Activated CD8-positive, alpha-beta memory T cell treated with anti-CD3 and anti-CD28 coated beads for 1 hour (primary cell): ENCODE measurements at regions not wholly inside any gene's neighbourhood (a gene's known extent, or its start where the extent isn't known, plus 50 kb on each side); places are given as distances from the start of the nearest gene placed in this dataset.
A peak's percentile ranks its signal among the peaks of the same experiment; 100 is the strongest.
"Not testable (repeated sequence)": the region's sequence is repeated elsewhere in the genome, so short reads cannot be mapped to it uniquely, and the experiment has no call there.

Experiments
- DNase-seq, 2 donors: peaks; one replicate each; pipeline ENCODE4 v3.0.0-alpha.2; 2020; ENCODE audit warnings: low read depth in 1 of 2; ENCODE audit errors: extremely low read depth in 1 of 2

GRCh38 chr1:117753232-117753631 lies 147.4 kb downstream of the TENT5C start:
- no peak for DNase-seq

DNA sequence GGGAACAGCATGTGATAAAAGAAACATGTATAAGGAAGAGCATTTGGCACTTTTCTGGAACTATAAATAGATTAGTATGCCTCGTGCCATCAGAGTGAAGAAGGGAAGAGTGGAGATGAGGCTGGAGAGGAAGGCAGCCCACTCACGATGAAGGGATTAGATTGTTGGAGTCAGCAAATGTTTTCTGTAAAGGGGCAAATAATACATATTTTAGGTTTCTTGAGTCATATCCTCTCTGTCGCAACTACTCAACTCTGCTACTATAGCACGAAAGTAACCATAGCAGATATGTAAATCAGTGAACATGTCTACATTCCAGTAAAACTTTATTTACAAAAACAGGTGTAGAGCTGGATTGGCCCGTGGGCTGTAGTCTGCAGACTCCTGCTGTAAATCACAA lies 147.8 kb downstream of the TENT5C start:
- DNase-seq: no peak

DNA sequence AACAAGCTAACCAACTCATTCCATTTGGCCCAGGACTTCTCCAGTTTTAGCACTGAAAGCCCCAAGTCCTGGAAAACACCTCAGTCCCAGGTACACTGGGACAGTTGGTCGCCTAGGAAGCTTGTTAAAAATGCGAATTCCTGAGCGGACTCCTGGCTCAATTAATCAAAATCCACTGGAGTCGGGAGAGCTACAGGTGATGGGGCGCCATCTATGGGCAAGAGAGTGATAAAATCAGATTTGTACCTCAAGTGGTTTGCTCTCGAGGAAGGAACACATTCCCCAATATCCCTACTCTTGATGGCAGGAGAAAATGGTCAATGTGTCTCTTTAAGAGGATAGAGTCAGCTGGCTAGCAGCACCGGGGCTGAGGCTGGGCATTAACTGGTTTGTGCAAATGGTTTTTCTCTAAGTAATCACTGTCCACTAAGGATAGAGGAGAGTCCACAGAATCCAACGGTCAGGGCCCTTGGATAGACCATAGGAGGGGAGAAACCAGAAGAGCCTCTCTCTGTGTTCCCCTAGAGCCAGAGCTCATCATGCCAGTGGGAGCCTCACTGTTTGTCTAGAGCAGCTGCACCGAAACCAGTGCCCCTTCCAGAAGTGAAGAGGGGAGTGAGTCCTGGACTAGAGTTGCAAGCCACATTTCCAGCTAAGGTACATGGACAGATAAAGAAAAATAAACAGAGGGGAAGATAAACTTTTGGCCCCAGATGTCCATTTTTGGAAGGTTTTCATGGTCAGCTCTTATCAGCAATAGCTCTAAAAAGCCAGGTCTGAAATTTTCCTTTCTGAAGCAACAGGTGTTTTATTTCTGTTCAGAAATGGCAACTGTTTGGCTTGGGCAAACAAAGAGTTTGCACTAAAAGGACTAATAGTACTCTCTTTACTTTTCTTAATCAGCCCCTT lies 148.5 kb downstream of the TENT5C start:
- peak; percentile 9 to 17 for DNase-seq

GRCh38 chr1:117757668-117758067 lies 151.8 kb downstream of the TENT5C start:
- no peak for DNase-seq

DNA sequence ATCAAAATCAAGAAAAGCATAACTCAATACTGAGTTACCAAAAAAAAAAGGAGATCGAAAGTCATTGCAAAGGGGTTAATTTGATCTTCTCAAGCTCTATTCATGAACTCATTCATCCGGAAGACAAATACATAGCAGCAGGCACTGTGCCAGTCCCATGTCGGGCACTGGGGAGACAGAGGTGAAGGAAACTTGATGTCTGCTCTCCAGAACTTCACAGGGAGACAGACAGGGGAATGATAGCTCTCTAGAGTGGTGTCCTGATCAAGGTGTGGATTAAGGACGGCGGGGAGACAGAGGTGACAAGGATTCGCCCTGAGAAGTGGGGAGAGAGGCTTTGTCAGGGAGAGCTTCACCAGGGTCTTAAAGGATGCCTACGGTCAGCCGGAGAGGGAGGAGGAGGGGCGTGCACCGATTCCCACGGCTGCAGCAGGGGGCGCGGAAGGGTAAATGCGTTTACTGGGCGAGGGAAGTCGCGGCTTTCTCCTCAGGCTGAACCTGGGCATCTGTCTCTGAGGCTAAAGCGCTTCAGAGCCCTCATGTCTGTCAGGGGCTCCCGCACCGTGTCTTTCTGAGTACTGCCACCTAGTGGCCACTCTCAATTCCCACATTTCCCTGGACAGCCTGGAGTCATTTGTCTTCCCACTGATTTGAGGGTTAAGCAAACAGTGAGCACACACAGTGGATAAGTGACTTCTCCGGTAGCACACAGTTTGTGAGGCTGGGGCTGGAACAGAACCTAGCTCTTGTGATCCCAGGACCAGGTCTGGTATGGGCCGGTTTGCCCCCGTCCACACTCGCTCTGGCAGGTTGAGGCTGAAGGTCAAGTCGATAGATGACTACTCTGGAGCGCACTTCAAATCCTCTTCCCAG lies 152.8 kb downstream of the TENT5C start:
- peak; percentile 31 to 40 for DNase-seq

DNA sequence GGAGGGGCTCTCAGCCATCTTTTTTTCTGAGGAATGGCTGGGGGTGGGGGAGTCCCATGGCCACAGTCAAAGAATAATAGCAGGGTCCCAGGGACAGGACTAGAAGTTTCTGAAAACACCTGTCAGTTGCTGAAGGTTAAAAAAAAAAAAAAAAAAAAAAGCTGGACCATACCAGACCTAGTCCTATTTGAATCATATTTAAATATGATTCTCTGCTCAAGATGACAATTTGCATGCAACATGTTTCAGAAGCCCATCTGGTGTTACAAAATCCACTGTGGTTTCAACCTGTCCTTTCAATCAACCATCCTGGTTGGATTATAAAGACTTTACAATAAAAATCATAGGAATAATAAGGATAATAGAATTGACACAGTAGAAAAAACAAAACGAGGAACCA lies 153.7 kb downstream of the TENT5C start:
- no peak for DNase-seq

GRCh38 chr1:117760069-117760468 lies 154.2 kb downstream of the TENT5C start:
- no peak for DNase-seq

DNA sequence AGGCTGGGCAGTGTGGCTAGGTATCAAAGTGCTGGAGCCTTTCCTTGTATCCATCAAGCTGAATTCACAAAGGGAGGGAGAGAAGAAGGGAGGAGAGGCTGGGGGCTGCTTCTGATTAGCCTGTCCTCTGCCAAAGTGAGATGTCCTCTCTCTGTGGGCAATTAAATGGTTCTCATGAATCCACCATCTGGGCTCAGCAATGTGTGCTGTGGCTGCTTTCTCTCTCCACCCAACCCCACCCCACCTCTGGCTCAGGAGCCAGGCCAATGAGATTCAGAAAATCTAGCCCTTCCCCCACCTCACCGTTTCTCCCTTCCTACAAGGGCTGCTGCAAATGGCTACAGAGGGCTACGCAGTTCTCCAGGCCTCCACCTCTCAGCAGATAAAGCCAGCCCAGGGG lies 154.6 kb downstream of the TENT5C start:
- no peak for DNase-seq

DNA sequence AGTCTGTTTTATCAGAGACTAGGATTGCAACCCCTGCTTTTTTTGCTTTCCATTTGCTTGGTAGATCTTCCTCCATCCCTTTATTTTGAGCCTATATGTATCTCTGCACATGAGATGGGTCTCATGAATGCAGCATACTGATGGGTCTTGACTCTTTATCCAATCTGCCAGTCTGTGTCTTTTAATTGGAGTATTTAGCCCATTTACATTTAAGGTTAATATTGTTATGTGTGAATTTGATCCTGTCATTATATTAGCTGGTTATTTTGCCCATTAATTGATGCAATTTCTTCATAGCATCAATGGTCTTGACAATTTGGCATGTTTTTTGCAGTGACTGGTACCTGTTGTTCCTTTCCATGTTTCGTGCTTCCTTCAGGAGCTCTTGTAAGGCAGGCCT lies 161.7 kb downstream of the GDAP2 start:
- DNase-seq: not testable (repeated sequence)

- DNase-seq: no peak
Observed at GRCh38 chr1:117770981-117771531, 158.4 kb downstream of the GDAP2 start.

DNA sequence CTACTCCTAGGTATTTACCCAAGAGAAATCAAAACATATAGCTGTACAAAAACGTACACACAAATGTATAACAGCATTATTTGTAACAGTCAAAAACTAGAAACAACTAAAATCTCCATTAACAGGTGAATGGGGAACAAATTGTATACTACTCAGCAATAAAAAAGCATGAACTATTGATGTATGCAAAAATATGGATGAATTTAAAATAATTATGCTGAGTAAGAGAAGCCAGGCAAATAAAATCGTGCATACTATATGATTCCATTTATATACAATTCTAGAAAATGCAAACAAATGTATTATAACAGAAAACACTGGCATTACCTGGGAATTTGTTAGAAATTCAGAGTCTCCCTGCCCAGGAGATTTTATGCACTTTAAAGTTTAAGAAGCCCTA lies 150.1 kb downstream of the GDAP2 start:
- DNase-seq: no peak

DNA sequence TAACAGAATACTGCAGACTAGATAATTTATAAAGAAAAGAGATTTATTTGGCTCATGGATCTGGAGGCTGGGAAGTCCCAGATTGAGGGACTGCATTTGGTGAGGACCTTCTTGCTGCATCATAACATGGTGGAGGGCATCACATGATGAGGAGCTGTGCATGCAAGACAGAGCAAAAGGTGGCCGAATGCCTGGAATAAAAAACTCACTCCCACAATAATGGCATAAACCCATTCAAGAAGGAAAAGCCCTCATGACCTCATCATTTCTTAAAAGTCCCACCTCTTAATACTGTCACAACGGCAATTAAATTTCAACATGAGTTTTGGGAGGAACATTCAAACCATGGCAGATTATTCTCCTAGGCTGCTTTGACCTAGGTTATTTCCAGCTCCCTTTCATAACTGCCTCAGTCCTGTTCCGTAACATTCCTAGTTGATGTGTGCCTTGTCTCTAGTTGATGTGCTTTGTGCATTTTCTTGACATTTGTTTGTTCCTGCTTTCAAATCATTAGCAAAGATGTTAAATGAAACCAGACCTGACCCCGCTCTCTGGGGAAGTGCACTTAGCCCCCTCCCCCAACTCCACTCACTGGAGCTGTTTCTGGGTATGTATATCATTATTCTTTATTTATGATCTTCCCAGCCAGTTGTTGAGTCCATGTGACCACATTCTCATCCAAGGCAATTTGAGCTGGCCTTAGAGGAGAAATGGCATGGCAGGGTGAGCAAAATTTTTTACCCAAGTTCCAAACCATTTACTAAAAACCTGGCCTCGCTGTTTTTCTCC lies 148.5 kb downstream of the GDAP2 start:
- DNase-seq: no peak

DNA sequence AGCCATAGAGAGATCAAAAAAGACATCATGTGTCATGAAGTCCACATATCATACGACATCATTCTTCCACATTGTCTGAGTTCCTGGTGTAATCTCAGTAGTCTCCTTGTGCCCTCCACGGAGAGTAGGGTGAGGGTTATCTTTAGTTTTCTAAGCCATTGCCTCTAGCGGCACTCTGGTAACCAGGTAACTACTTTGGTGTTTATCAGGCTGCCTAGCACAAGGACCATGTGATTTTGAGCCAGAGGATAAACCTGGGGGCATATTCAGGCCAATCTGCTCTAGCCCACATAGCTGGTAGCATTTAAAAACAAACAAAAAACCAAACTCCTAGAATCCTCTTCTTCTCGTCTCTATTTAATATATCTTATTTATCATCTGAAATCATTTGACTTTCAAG lies 147.4 kb downstream of the GDAP2 start:
- no peak for DNase-seq

- DNase-seq: no peak
Observed at GRCh38 chr1:117783606-117784396, 145.6 kb downstream of the GDAP2 start.

GRCh38 chr1:117788014-117788413 lies 141.4 kb downstream of the GDAP2 start:
- DNase-seq: no peak

GRCh38 chr1:117793413-117793812 lies 136.0 kb downstream of the GDAP2 start:
- no peak for DNase-seq

DNA sequence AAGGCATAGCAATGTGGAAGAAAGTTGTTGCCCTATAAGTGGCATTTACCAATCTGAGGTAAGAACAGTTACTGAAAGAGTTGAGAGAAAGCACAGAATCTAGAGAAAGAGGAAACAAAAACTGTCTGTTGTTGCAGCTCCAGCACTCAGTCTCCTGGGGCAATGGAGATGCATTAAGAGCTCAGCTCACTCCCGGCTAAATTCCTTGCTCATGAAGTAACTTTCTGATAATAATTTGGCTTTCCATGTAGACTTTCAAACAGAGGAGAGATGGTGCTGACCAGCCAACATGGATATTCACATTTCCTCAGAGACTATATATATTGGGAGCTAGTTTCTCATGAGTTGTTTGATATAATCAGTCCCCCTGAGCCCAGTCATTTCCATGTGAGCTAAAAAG lies 135.3 kb downstream of the GDAP2 start:
- DNase-seq: no peak

DNA sequence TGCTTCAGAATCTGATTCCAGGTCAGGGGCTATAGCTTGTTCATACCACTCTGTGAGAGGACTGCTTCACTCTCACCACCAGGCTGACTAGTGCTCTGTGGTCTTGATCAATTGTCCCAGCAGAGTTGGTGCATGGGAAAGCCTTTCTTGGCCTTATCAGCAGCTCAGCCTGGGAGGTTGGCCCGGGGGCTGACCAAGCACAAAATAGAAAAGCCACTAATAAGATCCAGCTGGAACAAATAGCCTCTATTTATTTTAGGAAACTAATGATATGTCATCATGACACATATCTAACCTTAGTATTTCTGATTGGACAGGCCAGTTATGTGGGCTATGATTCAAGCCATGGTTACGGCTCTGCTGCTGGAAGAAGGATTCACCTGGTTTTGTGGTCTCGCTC lies 134.2 kb downstream of the GDAP2 start:
- DNase-seq: no peak

DNA sequence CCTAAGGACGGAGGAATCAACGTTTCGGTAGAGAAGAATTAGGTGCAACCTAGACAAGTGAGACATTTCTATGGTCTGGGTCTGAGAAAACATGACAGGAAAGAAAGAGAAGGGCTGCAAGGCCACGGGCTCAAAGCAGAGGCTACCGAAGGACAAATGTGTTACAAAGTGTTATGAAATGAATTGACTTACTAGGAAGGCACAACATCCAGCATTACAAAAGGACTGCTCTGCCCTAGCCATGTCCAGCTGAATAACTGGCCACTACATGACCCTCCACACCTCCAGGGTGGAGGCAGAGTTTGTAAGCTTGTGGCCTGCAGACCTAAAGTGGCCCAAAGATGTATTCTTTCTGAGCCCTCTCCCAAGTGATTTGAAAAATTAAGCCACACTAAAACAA lies 133.6 kb downstream of the GDAP2 start:
- DNase-seq: no peak

DNA sequence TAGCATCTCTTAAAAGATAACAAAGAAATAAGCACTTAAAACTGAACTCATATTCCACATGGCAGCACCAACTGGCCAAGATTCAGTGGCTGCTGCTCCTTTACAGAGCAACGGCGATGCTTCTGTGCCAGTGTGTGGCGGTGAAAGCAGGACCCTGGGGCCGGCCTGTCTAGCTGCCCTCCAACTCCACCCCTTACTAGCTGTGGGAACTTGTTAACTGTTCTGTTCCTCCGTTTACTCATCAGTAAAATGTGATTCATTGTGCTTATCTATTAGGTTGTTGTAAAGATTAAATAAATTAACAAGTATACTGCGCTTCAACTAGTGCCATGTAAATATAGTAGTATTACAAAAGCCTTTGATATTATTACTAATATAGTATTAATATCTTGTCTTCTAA lies 133.2 kb downstream of the GDAP2 start:
- DNase-seq: no peak
